ENCODE measurements at regions not wholly inside any gene's neighbourhood (a gene's known extent, or its start where the extent isn't known, plus 50 kb on each side); places are given as distances from the start of the nearest gene placed in this dataset.

DNA sequence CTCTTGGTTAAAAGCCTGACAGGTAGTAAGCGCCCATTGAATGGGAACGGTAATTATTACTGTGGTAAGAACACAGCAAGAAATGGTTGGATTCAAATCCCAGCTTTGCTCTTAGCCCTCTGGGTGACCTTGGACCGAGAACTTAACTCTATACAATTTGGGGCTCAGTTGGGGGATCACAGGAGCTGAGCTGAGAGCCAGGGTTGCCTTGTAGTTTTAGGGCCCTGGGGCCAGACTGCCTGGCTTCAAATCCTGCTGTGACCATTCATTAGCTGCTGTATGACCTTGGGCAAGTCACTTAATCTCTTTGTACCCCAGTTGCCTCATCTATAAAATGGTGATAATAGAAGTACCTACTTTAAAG is 87.4 kb upstream of the SH3PXD2B start (continued):
- TF ChIP-seq ZNF687 (IDR thresholded peaks at IDR 0.05) (no peak), ZNF217 (IDR thresholded peaks at IDR 0.05) (no peak), MTA3 (IDR thresholded peaks at IDR 0.05; ENCODE audit: borderline replicate concordance, low read length) (no peak)

- Histone ChIP-seq H3K79me2 (ENCODE audit: control insufficient read depth, insufficient read depth, low read length) (no peaks in the 10 kb centered on the region), H4K20me1 (ENCODE audit: control insufficient read depth, insufficient read depth) (no peaks in the 10 kb centered on the region), H3K9ac (ENCODE audit: control insufficient read depth, insufficient read depth, low read length) (no peak overlapping the region), H3K27me3 (replicated peaks in 1 of 2; ENCODE audit: control insufficient read depth in 2 of 2, insufficient read depth in 2 of 2, low read length in 1 of 2) (peaks cover 0 to 3% of the 10 kb centered on the region in 2 experiments; a peak in 2 of 4 replicates), H3K27ac (ENCODE audit: control insufficient read depth, insufficient read depth) (no peak overlapping the region), H3K36me3 (ENCODE audit: control insufficient read depth in 2 of 2, insufficient read depth in 2 of 2, low read length in 1 of 2) (no peaks in the 10 kb centered on the region), H2AFZ (ENCODE audit: control insufficient read depth, low read depth, low read length) (no peak overlapping the region), H3K4me1 (ENCODE audit: control insufficient read depth, insufficient read depth, low read length) (no peaks in the 10 kb centered on the region), H3K9me3 (replicated peaks; ENCODE audit: control insufficient read depth, insufficient read depth, low read length) (no peaks in the 10 kb centered on the region), H3K4me2 (ENCODE audit: control insufficient read depth, insufficient read depth) (no peak overlapping the region), H3K4me3 (no peak overlapping the region)
- ChIA-PET SMC1A (ENCODE audit: uncharacterized antibody, unreplicated experiment) (interaction anchor here (0.8 kb wide), 1 partner anchor 156 kb away, joined by 3 read pairs; no protein-coding TSS in a partner anchor), POLR2A (no interaction called here), CTCF (no interaction called here), RAD21 (ENCODE audit: unreplicated experiment) (no interaction called here)
- DNase-seq (ENCODE audit: low read depth, low spot score) (no peak), FAIRE-seq (no peak), ATAC-seq (no peak)
- 59% methylated on average over 13 of the region's 13 CpGs for whole genome bisulfite sequencing (ENCODE audit: insufficient coverage, insufficient replicate concordance, low lambda C conversion rate, missing lambda C conversion rate)
- in situ Hi-C loops (cut with MboI) (no loop called here), intact Hi-C loops (cut with micrococcal nuclease; ENCODE audit: unreplicated experiment) (no loop called here)
- BruUV-seq (replicated peaks), result no TSS peak
- TF ChIP-seq HSF1 (IDR thresholded peaks at IDR 0.05; ENCODE audit: low read depth, low read length) (no peak), SUPT20H (IDR thresholded peaks at IDR 0.05; ENCODE audit: borderline replicate concordance, control insufficient read depth, low read depth, low read length) (no peak), MLLT1 (IDR thresholded peaks at IDR 0.05) (no peak), ZNF274 (IDR thresholded peaks at IDR 0.05; ENCODE audit: insufficient read depth, insufficient read length) (no peak), YBX1 (IDR thresholded peaks at IDR 0.05) (no peak)
- TF ChIP-seq, protein P1, sequence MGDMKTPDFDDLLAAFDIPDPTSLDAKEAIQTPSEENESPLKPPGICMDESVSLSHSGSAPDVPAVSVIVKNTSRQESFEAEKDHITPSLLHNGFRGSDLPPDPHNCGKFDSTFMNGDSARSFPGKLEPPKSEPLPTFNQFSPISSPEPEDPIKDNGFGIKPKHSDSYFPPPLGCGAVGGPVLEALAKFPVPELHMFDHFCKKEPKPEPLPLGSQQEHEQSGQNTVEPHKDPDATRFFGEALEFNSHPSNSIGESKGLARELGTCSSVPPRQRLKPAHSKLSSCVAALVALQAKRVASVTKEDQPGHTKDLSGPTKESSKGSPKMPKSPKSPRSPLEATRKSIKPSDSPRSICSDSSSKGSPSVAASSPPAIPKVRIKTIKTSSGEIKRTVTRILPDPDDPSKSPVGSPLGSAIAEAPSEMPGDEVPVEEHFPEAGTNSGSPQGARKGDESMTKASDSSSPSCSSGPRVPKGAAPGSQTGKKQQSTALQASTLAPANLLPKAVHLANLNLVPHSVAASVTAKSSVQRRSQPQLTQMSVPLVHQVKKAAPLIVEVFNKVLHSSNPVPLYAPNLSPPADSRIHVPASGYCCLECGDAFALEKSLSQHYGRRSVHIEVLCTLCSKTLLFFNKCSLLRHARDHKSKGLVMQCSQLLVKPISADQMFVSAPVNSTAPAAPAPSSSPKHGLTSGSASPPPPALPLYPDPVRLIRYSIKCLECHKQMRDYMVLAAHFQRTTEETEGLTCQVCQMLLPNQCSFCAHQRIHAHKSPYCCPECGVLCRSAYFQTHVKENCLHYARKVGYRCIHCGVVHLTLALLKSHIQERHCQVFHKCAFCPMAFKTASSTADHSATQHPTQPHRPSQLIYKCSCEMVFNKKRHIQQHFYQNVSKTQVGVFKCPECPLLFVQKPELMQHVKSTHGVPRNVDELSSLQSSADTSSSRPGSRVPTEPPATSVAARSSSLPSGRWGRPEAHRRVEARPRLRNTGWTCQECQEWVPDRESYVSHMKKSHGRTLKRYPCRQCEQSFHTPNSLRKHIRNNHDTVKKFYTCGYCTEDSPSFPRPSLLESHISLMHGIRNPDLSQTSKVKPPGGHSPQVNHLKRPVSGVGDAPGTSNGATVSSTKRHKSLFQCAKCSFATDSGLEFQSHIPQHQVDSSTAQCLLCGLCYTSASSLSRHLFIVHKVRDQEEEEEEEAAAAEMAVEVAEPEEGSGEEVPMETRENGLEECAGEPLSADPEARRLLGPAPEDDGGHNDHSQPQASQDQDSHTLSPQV (IDR thresholded peaks at IDR 0.05), result no peak
Observed at GRCh38 chr5:172541099-172541772, 86.9 kb upstream of the SH3PXD2B start.

Data from GM12878 (cell line).